GM21529 (cell line): ENCODE measurements at regions not wholly inside any gene's neighbourhood (a gene's known extent, or its start where the extent isn't known, plus 50 kb on each side); places are given as distances from the start of the nearest gene placed in this dataset.
"Not testable (repeated sequence)": the region's sequence is repeated elsewhere in the genome, so short reads cannot be mapped to it uniquely, and the experiment has no call there.

Experiments used
- ATAC-seq: cut with Tn5 transposase; IDR thresholded peaks from one replicate; pipeline ENCODE4 v1.9.1; 2021; ENCODE audit not compliant: unreplicated experiment

DNA sequence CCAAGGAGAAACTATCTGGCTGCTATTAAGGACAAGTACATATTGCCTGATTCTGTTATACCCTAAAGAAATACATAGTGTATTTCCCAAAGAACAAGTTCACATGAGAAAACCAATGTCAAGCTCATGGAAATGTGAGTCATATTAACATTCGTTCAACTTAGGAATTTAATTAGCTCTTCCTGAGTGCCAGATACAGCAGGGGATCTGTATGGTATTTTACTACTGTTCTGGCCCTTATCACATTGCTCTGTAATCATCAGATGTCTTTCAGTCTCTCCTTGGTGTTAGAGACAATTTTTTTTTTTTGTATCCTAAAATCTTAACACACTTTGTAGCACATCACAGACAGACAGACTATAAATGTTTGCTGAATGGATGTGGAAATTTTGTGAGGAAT is 395.0 kb upstream of the CRIM1 start:
- no peak for ATAC-seq

GRCh38 chr2:35957053-35957452 is 398.5 kb upstream of the CRIM1 start:
- not testable (repeated sequence) for ATAC-seq

- no peak for ATAC-seq
Measured at GRCh38 chr2:35946478-35946877, 409.1 kb upstream of the CRIM1 start.

DNA sequence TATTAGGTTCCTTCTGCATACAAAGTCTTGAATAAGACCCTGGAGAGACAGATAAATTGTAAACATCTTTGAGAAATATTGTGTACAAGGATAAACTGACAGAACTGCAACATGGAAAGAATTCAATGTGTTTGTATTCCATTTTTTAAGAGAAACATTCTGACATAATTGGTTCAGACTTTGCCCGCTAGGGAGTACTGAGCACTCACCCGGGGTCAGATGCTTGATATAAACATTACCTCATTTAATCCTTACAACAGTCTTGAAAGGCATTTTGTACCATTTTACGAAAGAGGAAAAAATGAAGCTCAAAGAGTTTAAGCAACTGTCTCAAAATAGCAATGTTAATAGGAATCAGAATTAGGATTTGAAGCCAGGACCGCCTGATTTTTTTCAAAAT is 416.7 kb upstream of the CRIM1 start:
- no peak for ATAC-seq

DNA sequence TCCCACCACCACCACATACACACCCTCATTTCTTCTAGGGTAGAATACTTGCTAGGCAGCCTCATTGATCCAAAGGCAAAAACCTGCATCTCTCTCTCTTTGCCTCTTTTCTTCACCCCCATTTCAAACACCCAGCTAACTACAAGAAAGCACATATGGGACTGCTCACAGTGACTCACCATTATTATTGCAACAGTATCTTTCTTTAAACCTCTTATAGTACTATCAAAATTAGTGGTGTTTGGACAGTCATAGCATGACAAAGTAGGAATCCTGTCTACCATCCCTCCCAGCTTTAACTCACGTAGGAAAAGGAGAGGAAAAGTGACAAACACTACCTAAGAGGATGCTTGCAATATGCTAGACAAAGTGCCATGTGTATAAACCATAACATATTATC is 422.5 kb upstream of the CRIM1 start:
- ATAC-seq, result no peak

- no peak for ATAC-seq
Measured at GRCh38 chr2:35932276-35932963, 423.2 kb upstream of the CRIM1 start.

- ATAC-seq, result no peak
Measured at GRCh38 chr2:35931626-35932025, 424.0 kb upstream of the CRIM1 start.

GRCh38 chr2:35931115-35931514 is 424.5 kb upstream of the CRIM1 start:
- no peak for ATAC-seq

DNA sequence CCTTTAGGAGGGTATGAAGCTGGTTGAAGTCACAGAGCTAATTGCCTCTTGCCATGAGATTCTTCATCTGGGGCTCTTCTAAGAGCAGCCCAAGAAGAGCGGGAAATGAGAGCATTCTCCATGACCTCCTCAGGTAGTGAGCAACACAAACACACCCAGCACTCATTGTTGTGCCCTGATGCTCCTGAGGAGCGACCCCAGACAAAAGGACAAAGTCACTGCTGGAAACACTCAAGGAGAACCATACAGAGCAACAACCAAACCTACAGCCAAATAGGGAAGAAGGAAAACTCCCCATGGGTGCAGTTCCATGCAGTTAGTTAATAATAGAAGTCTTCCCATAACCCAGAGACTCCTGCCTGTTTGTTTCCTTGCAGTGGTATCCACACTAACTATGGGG is 426.0 kb upstream of the CRIM1 start:
- ATAC-seq, result no peak

DNA sequence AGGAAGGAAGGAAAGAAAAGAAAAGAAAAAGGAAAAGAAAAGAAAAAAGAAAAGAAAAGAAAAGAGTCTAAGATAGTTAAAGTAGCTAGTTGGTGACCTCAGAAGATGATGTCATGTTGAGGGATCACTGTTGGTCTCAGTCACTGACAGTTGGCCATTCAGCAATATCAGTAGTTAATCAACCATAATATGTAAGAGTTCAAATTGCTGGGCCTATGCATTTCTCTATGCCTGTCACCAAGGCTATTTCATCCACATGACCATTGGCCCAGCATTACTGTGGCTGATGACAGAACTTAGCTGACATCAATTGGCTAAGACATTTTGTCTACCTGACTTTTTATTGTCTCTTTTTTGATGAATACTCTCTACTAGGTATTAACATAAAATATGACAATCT is 435.5 kb upstream of the CRIM1 start:
- no peak for ATAC-seq

DNA sequence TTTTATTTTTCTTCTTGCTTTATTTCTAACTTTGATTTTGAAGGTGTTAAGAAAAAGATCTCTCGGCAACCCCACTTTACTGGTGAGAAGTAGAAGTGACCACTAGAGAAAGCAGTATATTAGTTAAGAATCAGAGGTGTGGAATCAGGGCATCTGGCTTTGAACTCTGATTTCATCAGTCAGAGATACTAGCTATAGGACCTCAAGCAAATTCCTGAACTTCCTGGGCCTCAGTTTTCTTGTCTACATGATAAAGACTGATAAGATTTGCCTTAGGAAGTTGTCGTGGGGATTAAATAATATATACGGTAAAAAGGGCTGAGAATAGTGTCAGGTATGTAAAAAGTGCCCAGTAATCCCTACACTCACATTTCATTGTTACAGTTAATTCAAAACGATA is 440.3 kb upstream of the CRIM1 start:
- no peak for ATAC-seq

DNA sequence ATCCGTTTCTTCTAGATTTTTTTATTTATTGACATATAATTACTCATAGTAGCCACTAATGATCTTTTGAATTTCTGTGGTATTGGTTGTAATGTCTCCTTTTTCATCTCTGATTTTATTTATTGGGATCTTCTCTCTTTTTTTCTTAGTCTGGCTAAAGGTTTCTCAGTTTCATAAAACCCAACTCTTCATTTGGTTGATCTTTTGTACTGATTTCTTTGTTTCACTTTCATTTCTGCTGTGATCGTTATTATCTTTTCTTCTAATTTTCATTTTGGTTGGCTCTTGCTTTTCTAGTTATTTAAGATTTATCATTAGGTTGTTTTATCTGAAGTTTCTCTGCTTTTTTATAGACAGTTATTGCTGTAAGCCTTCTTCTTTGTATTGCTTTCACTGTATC is 463.6 kb upstream of the CRIM1 start:
- no peak for ATAC-seq

DNA sequence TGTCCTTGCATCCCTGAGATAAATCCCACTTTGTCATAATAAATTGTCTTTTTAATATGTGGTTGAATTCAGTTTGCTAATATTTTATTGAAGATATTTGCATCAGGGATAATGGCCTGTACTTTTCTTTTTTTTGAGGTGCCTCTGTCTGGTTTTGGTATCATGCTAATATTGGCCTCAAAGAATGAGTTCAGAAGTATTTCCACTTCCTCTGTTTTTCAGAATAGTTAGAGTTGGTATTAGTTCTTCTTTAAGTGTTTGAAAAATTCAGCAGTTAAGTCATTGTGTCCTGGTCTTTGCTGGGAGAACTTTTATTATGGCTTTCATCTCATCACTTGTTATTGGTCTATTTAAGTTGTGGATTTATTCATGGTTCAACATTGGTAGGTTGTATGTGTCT is 464.1 kb upstream of the CRIM1 start:
- ATAC-seq, result no peak

DNA sequence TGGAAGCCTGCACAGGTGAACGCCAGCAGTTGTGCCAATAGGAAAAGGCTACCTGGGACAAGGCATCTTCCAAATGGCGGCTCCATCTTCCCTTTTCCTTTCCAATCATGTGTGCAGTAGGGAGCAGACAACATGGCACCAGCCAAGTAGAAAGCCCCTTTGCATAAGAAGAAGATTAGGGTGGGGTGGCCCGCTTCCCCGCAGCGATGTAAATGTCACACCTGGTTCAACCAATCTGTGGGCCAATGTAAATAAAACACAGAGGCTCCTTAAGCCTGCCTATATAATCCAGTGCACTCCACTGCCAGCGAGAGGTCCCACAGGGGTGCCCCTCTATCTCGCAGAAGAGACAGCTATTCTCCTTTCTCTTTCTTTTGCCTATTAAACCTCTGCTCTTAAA is 468.4 kb upstream of the CRIM1 start:
- ATAC-seq, result no peak

GRCh38 chr2:35873921-35874320 is 481.7 kb upstream of the CRIM1 start:
- no peak for ATAC-seq

DNA sequence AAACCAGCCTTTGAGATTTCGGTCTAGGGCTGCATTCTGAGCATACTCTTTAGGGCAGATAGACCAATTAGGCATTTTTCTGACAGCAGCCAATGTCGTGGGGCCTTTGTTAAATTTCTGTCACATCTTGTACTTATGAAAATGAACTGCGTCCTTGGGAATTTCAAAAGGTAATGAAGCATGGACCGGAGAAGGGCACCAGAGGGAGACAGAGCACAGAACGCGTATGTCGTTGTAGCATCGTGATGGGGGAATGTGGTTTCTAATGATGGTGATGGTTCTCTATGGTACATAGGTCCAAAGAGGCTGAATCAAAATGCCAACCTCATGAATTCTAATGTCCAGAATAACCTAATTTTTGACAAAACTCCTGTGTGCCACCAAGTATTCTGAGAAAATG is 483.9 kb upstream of the CRIM1 start:
- no peak for ATAC-seq

DNA sequence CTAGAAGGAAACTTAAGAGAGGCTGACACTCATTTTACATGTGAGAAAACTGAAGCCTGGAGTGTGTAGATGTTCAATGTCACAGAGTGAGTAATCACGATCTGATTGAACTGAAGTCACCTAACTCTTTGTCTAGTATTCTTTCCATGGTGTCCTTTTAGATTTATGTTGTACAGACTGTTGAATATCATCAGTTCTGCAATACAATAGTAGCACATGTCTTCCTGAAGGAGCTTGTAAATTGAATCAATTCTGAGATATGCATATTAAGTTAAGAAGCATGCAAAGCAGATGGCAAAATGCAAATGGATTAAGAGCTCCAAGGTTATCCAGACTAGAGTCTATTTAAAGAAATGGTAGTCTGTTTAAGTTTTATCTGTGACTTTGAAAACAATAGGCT is 484.9 kb upstream of the CRIM1 start:
- ATAC-seq, result no peak

DNA sequence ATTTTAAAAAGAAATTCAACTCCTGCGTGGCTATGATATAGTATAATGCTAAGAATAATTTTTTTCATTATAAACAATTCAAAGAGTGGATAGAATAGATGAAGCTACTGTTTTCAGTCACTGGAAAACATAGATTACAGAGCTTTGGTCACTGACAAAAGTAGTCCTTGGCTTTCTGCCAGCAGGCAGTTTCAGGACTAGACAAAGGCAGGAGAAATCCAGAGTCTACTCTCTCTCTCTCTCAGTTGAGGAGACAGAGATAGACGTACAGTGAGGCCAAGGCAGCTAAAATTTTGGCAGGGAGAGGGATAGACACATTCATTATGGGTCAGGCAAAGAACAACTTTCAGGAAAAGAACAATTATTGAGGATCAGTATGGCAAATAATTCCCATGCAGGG is 491.4 kb upstream of the CRIM1 start:
- no peak for ATAC-seq

GRCh38 chr2:35858216-35858615 is 497.4 kb upstream of the CRIM1 start:
- ATAC-seq, result no peak

GRCh38 chr2:35857498-35857897 is 498.1 kb upstream of the CRIM1 start:
- ATAC-seq, result no peak

DNA sequence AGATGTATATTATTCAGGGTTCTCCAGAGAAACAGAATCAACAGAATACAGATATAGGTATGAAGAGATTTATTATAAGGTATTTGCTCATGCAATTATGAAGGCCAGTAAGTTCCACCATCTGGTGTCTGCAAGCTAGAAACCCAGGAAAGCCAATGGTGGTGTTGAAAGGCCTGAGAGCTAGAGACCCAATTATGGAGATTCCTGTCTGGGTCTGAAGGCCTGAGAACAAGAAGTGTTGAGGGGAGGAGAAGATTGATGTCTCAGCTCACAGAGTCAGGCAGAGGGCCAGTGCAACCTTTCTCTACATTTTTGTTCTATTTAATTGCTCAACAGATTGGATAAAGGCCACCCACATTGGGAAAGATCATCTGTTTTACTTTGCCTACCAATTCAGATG is 524.2 kb upstream of the CRIM1 start:
- no peak for ATAC-seq

- no peak for ATAC-seq
Measured at GRCh38 chr2:35830833-35831232, 524.7 kb upstream of the CRIM1 start.

DNA sequence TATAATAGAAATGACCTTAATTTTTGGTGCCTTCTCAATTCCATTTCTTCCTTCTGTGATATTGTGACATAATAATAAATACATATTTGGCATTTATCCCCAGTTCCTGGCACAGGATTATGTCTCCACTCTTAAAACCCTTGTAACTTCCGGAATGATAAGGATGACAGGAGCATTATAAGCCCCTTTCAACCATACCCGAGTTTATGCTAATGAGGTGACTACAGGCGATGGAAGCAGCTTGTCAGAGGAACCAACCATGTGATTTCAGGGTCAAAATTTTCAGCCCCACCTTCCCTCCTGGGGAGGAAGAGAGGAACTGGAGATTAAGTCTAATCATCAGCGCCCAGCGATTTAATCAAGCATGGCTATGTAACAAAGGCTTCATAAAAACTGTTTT is 528.5 kb upstream of the CRIM1 start:
- ATAC-seq, result no peak

GRCh38 chr2:35822716-35823115 is 532.9 kb upstream of the CRIM1 start:
- no peak for ATAC-seq
